Neural progenitor cell (in vitro differentiated cells): ENCODE measurements at regions not wholly inside any gene's neighbourhood (a gene's known extent, or its start where the extent isn't known, plus 50 kb on each side); places are given as distances from the start of the nearest gene placed in this dataset.

Experiments used
- DNase-seq: peaks from one replicate; pipeline ENCODE4 v3.0.0-alpha.2; 2016; ENCODE audit warnings: low spot score
- H2AFZ ChIP-seq: fragments of 200-600 bp; sonication (generic); replicated peaks from 2 replicates; pipeline ENCODE4 v1.6.1; 2016; ENCODE audit warnings: antibody characterized with exemption
- H3F3A ChIP-seq: fragments of 200-600 bp; sonication (generic); 2 replicates; pipeline ENCODE4 v1.6.1; 2016; ENCODE audit warnings: antibody characterized with exemption, low read depth
- H3K27ac ChIP-seq: fragments of 200-600 bp; sonication (generic); 2 replicates; pipeline ENCODE4 v1.5.1; 2016; ENCODE audit warnings: mild to moderate bottlenecking
- H3K27me3 ChIP-seq: fragments of 200-600 bp; sonication (generic); 2 replicates; pipeline ENCODE4 v1.6.1; 2016; ENCODE audit warnings: mild to moderate bottlenecking, moderate library complexity
- H3K36me3 ChIP-seq: fragments of 200-600 bp; sonication (generic); 2 replicates; pipeline ENCODE4 v1.5.1; 2016
- H3K4me1 ChIP-seq: fragments of 200-600 bp; sonication (generic); 2 replicates; pipeline ENCODE4 v1.6.1; 2016; ENCODE audit warnings: mixed run types
- H3K4me2 ChIP-seq: fragments of 200-600 bp; sonication (generic); 2 replicates; pipeline ENCODE4 v1.6.1; 2016
- H3K4me3 ChIP-seq: fragments of 200-600 bp; sonication (generic); 2 replicates; pipeline ENCODE4 v1.5.1; 2016
- H3K79me2 ChIP-seq: fragments of 200-600 bp; sonication (generic); 2 replicates; pipeline ENCODE4 v1.6.1; 2016; ENCODE audit warnings: low read depth
- H3K9ac ChIP-seq: fragments of 200-600 bp; sonication (generic); 2 replicates; pipeline ENCODE4 v1.6.1; 2016
- H3K9me3 ChIP-seq: fragments of 200-600 bp; sonication (generic); 2 replicates; pipeline ENCODE4 v1.5.1; 2016; ENCODE audit warnings: low read depth
- H4K20me1 ChIP-seq: fragments of 200-600 bp; sonication (generic); 2 replicates; pipeline ENCODE4 v1.6.1; 2016; ENCODE audit warnings: low read depth
- H3K27ac Mint-ChIP-seq: 3 replicates; pipeline ENCODE4 v1.8.0; 2021; ENCODE audit warnings: mixed read lengths
- H3K27me3 Mint-ChIP-seq: 2 replicates; pipeline ENCODE4 v1.8.0; 2022; ENCODE audit warnings: low read depth, mild to moderate bottlenecking, inconsistent platforms, moderate library complexity, mixed read lengths; ENCODE audit not compliant: insufficient read depth
- H3K36me3 Mint-ChIP-seq: 3 replicates; pipeline ENCODE4 v1.8.0; 2021; ENCODE audit warnings: mixed read lengths
- H3K4me1 Mint-ChIP-seq: 3 replicates; pipeline ENCODE4 v1.8.0; 2021; ENCODE audit warnings: mixed read lengths
- H3K4me3 Mint-ChIP-seq: 3 replicates; pipeline ENCODE4 v1.8.0; 2021; ENCODE audit warnings: mild to moderate bottlenecking, moderate library complexity, mixed read lengths
- H3K9me3 Mint-ChIP-seq: 3 replicates; pipeline ENCODE4 v1.8.0; 2020; ENCODE audit warnings: mixed read lengths
- CTCF ChIP-seq: fragments of 200-600 bp; sonication (generic); IDR thresholded peaks from 2 replicates; pipeline ENCODE4 v1.5.1; 2017; ENCODE audit warnings: antibody characterized with exemption, mild to moderate bottlenecking
- EZH2 ChIP-seq: fragments of 200-600 bp; sonication (generic); IDR thresholded peaks from 2 replicates; pipeline ENCODE4 v1.6.1; 2017; ENCODE audit warnings: antibody characterized with exemption, mild to moderate bottlenecking, moderate library complexity
- EZH2phosphoT487 ChIP-seq: fragments of 200-600 bp; sonication (generic); IDR thresholded peaks from 2 replicates; pipeline ENCODE4 v1.6.1; 2017; ENCODE audit warnings: antibody characterized with exemption

- Histone ChIP-seq H3K4me2 (no peak overlapping the region), H4K20me1 (peaks cover 12% of the 10 kb centered on the region), H3F3A (no peaks in the 10 kb centered on the region), H3K9me3 (no peaks in the 10 kb centered on the region), H3K27ac (no peak overlapping the region), H3K9ac (no peak overlapping the region), H3K36me3 (no peaks in the 10 kb centered on the region), H3K4me3 (no peak overlapping the region), H3K27me3 (no peaks in the 10 kb centered on the region), H2AFZ (no peak overlapping the region), H3K79me2 (no peaks in the 10 kb centered on the region), H3K4me1 (no peaks in the 10 kb centered on the region)
- H3K4me1 Mint-ChIP-seq, result peaks cover 5% of the 10 kb centered on the region
- H3K4me3 Mint-ChIP-seq, result no peak overlapping the region
- H3K36me3 Mint-ChIP-seq, result no peaks in the 10 kb centered on the region
- no peak for DNase-seq
- peaks cover 27% of the 10 kb centered on the region for H3K27me3 Mint-ChIP-seq
- H3K9me3 Mint-ChIP-seq, result no peaks in the 10 kb centered on the region
- no peak for TF ChIP-seq EZH2
- H3K27ac Mint-ChIP-seq, result no peak overlapping the region
These were observed 117.9 kb downstream of the TLE3 start for GRCh38 chr15:69979783-69980182.

GRCh38 chr15:69980341-69981059 is 117.2 kb downstream of the TLE3 start:
- H3K4me2 ChIP-seq, result no peak overlapping the region
- Mint-ChIP-seq H3K9me3 (no peaks in the 10 kb centered on the region), H3K4me1 (peaks cover 5% of the 10 kb centered on the region), H3K36me3 (no peaks in the 10 kb centered on the region), H3K4me3 (no peak overlapping the region), H3K27ac (no peak overlapping the region), H3K27me3 (peaks cover 27% of the 10 kb centered on the region)
- no peaks in the 10 kb centered on the region for H3K4me1 ChIP-seq
- no peaks in the 10 kb centered on the region for H3F3A ChIP-seq
- H3K27me3 ChIP-seq, result no peaks in the 10 kb centered on the region
- DNase-seq, result no peak
- H2AFZ ChIP-seq, result no peak overlapping the region
- H4K20me1 ChIP-seq, result peaks cover 6% of the 10 kb centered on the region
- H3K27ac ChIP-seq, result no peak overlapping the region
- no peaks in the 10 kb centered on the region for H3K79me2 ChIP-seq
- no peak overlapping the region for H3K4me3 ChIP-seq
- no peaks in the 10 kb centered on the region for H3K9me3 ChIP-seq
- no peak overlapping the region for H3K9ac ChIP-seq
- TF ChIP-seq EZH2phosphoT487 (no peak), EZH2 (no peak)
- H3K36me3 ChIP-seq, result no peaks in the 10 kb centered on the region

- H3K4me3 Mint-ChIP-seq, result no peak overlapping the region
- H3K9me3 ChIP-seq, result no peaks in the 10 kb centered on the region
- no peak overlapping the region for H2AFZ ChIP-seq
- no peak overlapping the region for H3K9ac ChIP-seq
- H4K20me1 ChIP-seq, result no peaks in the 10 kb centered on the region
- H3K36me3 Mint-ChIP-seq, result no peaks in the 10 kb centered on the region
- H3K27ac ChIP-seq, result no peak overlapping the region
- peaks cover 23% of the 10 kb centered on the region for H3K27me3 Mint-ChIP-seq
- H3K27ac Mint-ChIP-seq, result no peak overlapping the region
- peaks cover 16% of the 10 kb centered on the region for H3K4me1 Mint-ChIP-seq
- no peak overlapping the region for H3K4me2 ChIP-seq
- H3K36me3 ChIP-seq, result no peaks in the 10 kb centered on the region
- no peaks in the 10 kb centered on the region for H3K9me3 Mint-ChIP-seq
- peaks cover 8% of the 10 kb centered on the region for H3K4me1 ChIP-seq
- H3K27me3 ChIP-seq, result no peaks in the 10 kb centered on the region
- no peaks in the 10 kb centered on the region for H3K79me2 ChIP-seq
- H3F3A ChIP-seq, result no peaks in the 10 kb centered on the region
- H3K4me3 ChIP-seq, result no peak overlapping the region
- no peak for DNase-seq
- TF ChIP-seq EZH2 (no peak), CTCF (no peak), EZH2phosphoT487 (no peak)
These were observed 115.7 kb downstream of the TLE3 start for GRCh38 chr15:69982037-69982436.

- H3K4me3 ChIP-seq, result no peak overlapping the region
- no peaks in the 10 kb centered on the region for H3K27me3 ChIP-seq
- no peak overlapping the region for H2AFZ ChIP-seq
- H3K9me3 Mint-ChIP-seq, result no peaks in the 10 kb centered on the region
- no peak overlapping the region for H3K27ac ChIP-seq
- H3K27ac Mint-ChIP-seq, result no peak overlapping the region
- H3K4me2 ChIP-seq, result no peak overlapping the region
- no peak overlapping the region for H3K9ac ChIP-seq
- H4K20me1 ChIP-seq, result no peaks in the 10 kb centered on the region
- no peaks in the 10 kb centered on the region for H3K36me3 Mint-ChIP-seq
- H3K79me2 ChIP-seq, result no peaks in the 10 kb centered on the region
- H3K4me1 ChIP-seq, result peaks cover 12% of the 10 kb centered on the region
- no peaks in the 10 kb centered on the region for H3F3A ChIP-seq
- DNase-seq, result no peak
- H3K4me1 Mint-ChIP-seq, result peaks cover 19% of the 10 kb centered on the region
- H3K27me3 Mint-ChIP-seq, result peaks cover 18% of the 10 kb centered on the region
- H3K9me3 ChIP-seq, result no peaks in the 10 kb centered on the region
- TF ChIP-seq CTCF, result no peak
- TF ChIP-seq EZH2, result no peak
- no peak for TF ChIP-seq EZH2phosphoT487
- no peak overlapping the region for H3K4me3 Mint-ChIP-seq
- H3K36me3 ChIP-seq, result no peaks in the 10 kb centered on the region
These were observed 113.9 kb downstream of the TLE3 start for GRCh38 chr15:69983696-69984265.
